SK-N-SH (cell line): ENCODE measurements at regions not wholly inside any gene's neighbourhood (a gene's known extent, or its start where the extent isn't known, plus 50 kb on each side); places are given as distances from the start of the nearest gene placed in this dataset.

Experiments used
- CTCF ChIA-PET: fragments of 300-600, 350-600 bp; formaldehyde crosslinking; extraction: SDS; loops from one replicate; lab custom pipeline; 2021; lab: Yijun Ruan, JAX
- POLR2A ChIA-PET: fragments of 350-600 bp; sonication (Branson Sonifier 250); formaldehyde crosslinking; extraction: SDS; loops from one replicate; lab custom pipeline; 2020; ENCODE audit warnings: antibody characterized with exemption, inconsistent platforms; lab: Yijun Ruan, JAX
- DNase-seq: peaks from one replicate; pipeline ENCODE4 v3.0.0; 2012
- H2AFZ ChIP-seq: fragments of 200-600 bp; sonication (generic); 2 replicates; pipeline ENCODE4 v1.8.1; 2016; ENCODE audit warnings: antibody characterized with exemption, mild to moderate bottlenecking, low read depth
- H3F3A ChIP-seq: fragments of 200-600 bp; sonication (generic); replicated peaks from 2 replicates; pipeline ENCODE3; 2016; ENCODE audit warnings: antibody characterized with exemption, mild to moderate bottlenecking; ENCODE audit not compliant: insufficient read depth
- H3K27ac ChIP-seq, 2 experiments: fragments of 200-500 bp in 1 of 2; fragments of 200-600 bp in 1 of 2; sonication (Bioruptor generic) in 1 of 2; sonication (generic), shearing (Covaris generic) in 1 of 2; 2 replicates each; pipeline versions ENCODE4 v1.5.1 to v1.6.1; 2014 to 2016; ENCODE audit warnings: low read depth in 2 of 2, inconsistent platforms in 1 of 2, low read length in 1 of 2, mild to moderate bottlenecking in 1 of 2, mixed read lengths in 1 of 2
- H3K27me3 ChIP-seq: fragments of 200-600 bp; sonication (generic), shearing (Covaris generic); 2 replicates; pipeline ENCODE4 v1.6.1; 2016; ENCODE audit warnings: mixed run types; ENCODE audit not compliant: insufficient read depth
- H3K36me3 ChIP-seq, 2 experiments: fragments of 200-500 bp in 1 of 2; fragments of 200-600 bp in 1 of 2; sonication (Bioruptor generic) in 1 of 2; sonication (generic) in 1 of 2; replicated peaks in 1 of 2; 2 replicates each; pipeline versions ENCODE3 to v1.5.1; 2014 to 2016; ENCODE audit warnings: low read length in 1 of 2, mild to moderate bottlenecking in 1 of 2; ENCODE audit not compliant: insufficient read depth in 2 of 2, control insufficient read depth in 1 of 2
- H3K4me1 ChIP-seq, 2 experiments: fragments of 200-500 bp in 1 of 2; fragments of 200-600 bp in 1 of 2; sonication (Bioruptor generic) in 1 of 2; sonication (generic), shearing (Covaris generic) in 1 of 2; 2 replicates each; pipeline versions ENCODE4 v1.5.1 to v1.6.1; 2014 to 2016; ENCODE audit warnings: low read depth in 1 of 2, low read length in 1 of 2, mixed run types in 1 of 2; ENCODE audit not compliant: insufficient read depth in 2 of 2, control insufficient read depth in 1 of 2
- H3K4me2 ChIP-seq: fragments of 200-600 bp; sonication (generic), shearing (Covaris generic); 2 replicates; pipeline ENCODE4 v1.6.1; 2017; ENCODE audit warnings: mixed run types
- H3K4me3 ChIP-seq, 2 experiments: fragments of 200-500 bp in 1 of 2; fragments of 200-600 bp in 1 of 2; sonication (Bioruptor generic) in 1 of 2; sonication (generic), shearing (Covaris generic) in 1 of 2; 2 replicates each; pipeline versions ENCODE4 v1.5.1 to v1.8.1; 2014 to 2016; ENCODE audit warnings: low read depth in 2 of 2, inconsistent platforms in 1 of 2, low read length in 1 of 2, mild to moderate bottlenecking in 1 of 2, mixed read lengths in 1 of 2, moderate library complexity in 1 of 2
- H3K79me2 ChIP-seq: fragments of 200-600 bp; sonication (generic); 2 replicates; pipeline ENCODE4 v1.8.1; 2017; ENCODE audit warnings: mild to moderate bottlenecking; ENCODE audit not compliant: insufficient read depth
- H3K9ac ChIP-seq: fragments of 200-600 bp; sonication (generic); 2 replicates; pipeline ENCODE4 v1.6.1; 2017; ENCODE audit warnings: mixed run types
- H3K9me2 ChIP-seq: fragments of 200-600 bp; sonication (generic); 2 replicates; pipeline ENCODE4 v1.6.1; 2017; ENCODE audit warnings: mixed run types
- H3K9me3 ChIP-seq: fragments of 200-600 bp; sonication (generic); 2 replicates; pipeline ENCODE4 v1.6.1; 2017; ENCODE audit warnings: mixed run types, mild to moderate bottlenecking, moderate library complexity
- H4K20me1 ChIP-seq: fragments of 200-600 bp; sonication (generic); 2 replicates; pipeline ENCODE4 v1.6.1; 2017; ENCODE audit warnings: mild to moderate bottlenecking, mixed run types; ENCODE audit not compliant: insufficient read depth
- CTCF ChIP-seq: fragments of 200-600 bp; sonication (generic); IDR thresholded peaks from 2 replicates; pipeline ENCODE4 v1.6.1; 2017; ENCODE audit warnings: antibody characterized with exemption, mild to moderate bottlenecking, moderate library complexity
- ELF1 ChIP-seq: IDR thresholded peaks from 2 replicates; pipeline ENCODE4 v1.4.0; 2012
- EP300 ChIP-seq, 2 experiments: IDR thresholded peaks; 2 replicates each; pipeline versions ENCODE4 v1.4.0 to v1.6.1; 2012; ENCODE audit warnings: borderline replicate concordance in 1 of 2, low read depth in 1 of 2, low read length in 1 of 2
- FOSL2 ChIP-seq: IDR thresholded peaks from 2 replicates; pipeline ENCODE4 v1.4.0; 2012; ENCODE audit warnings: low read depth, mild to moderate bottlenecking, moderate library complexity, borderline replicate concordance
- FOXJ3 ChIP-seq: sonication (generic); formaldehyde crosslinking; IDR thresholded peaks from 2 replicates; pipeline ENCODE4 v1.5.1; 2020; ENCODE audit warnings: mild to moderate bottlenecking, missing genetic modification reagents
- FOXM1 ChIP-seq: IDR thresholded peaks from 2 replicates; pipeline ENCODE4 v1.4.0; 2012; ENCODE audit warnings: low read depth, mild to moderate bottlenecking
- GABPA ChIP-seq: IDR thresholded peaks from 2 replicates; pipeline ENCODE4 v1.4.0; 2012; ENCODE audit warnings: low read depth, mild to moderate bottlenecking
- GATA2 ChIP-seq: sonication (generic); formaldehyde crosslinking; IDR thresholded peaks from 2 replicates; pipeline ENCODE4 v1.5.0; 2020; ENCODE audit warnings: mild to moderate bottlenecking, missing genetic modification reagents
- MAX ChIP-seq: IDR thresholded peaks from 2 replicates; pipeline ENCODE4 v1.4.0; 2012; ENCODE audit warnings: low read depth
- MXI1 ChIP-seq: IDR thresholded peaks from 2 replicates; pipeline ENCODE4 v1.6.1; 2012; ENCODE audit warnings: mild to moderate bottlenecking, low read depth, low read length, improper control_type of control experiment
- POLR2AphosphoS5 ChIP-seq: IDR thresholded peaks from 2 replicates; pipeline ENCODE4 v1.6.1; 2012; ENCODE audit warnings: low read depth, low read length
- RAD21 ChIP-seq: IDR thresholded peaks from 2 replicates; pipeline ENCODE4 v1.6.1; 2012; ENCODE audit warnings: mild to moderate bottlenecking, low read length
- REST ChIP-seq: IDR thresholded peaks from 2 replicates; pipeline ENCODE4 v1.6.1; 2012; ENCODE audit warnings: mild to moderate bottlenecking, low read depth, low read length, moderate library complexity
- USF1 ChIP-seq: IDR thresholded peaks from 2 replicates; pipeline ENCODE4 v1.4.0; 2012; ENCODE audit warnings: low read depth, borderline replicate concordance
- YY1 ChIP-seq: IDR thresholded peaks from 2 replicates; pipeline ENCODE4 v1.4.0; 2012; ENCODE audit warnings: low read depth, mild to moderate bottlenecking
- ZBTB33 ChIP-seq: IDR thresholded peaks from 2 replicates; pipeline ENCODE4 v1.4.0; 2012; ENCODE audit warnings: low read depth, borderline replicate concordance
- whole genome bisulfite sequencing: methylation state at CpG from one replicate; pipeline ENCODE4 v1.1.6; 2017; ENCODE audit warnings: low lambda C conversion rate; 5-methylcytosine and 5-hydroxymethylcytosine counted together
- TF ChIP-seq, protein P1 (sequence below): IDR thresholded peaks from 2 replicates; pipeline ENCODE4; 2012
- TF ChIP-seq, protein P2 (sequence below): fragments of 150-350 bp; IDR thresholded peaks from 2 replicates; pipeline ENCODE4 v1.6.1; 2016; ENCODE audit warnings: mild to moderate bottlenecking, low read depth, low read length

GRCh38 chr9:85112391-85112790, 442.9 kb downstream of the NTRK2 start:
- H3K9me2 ChIP-seq: no peaks in the 10 kb centered on the region
- H2AFZ ChIP-seq: no peak overlapping the region
- no peaks in the 10 kb centered on the region for H4K20me1 ChIP-seq
- no peaks in the 10 kb centered on the region for H3K27me3 ChIP-seq
- H3K36me3 ChIP-seq: no peaks in the 10 kb centered on the region
- H3K9me3 ChIP-seq: no peaks in the 10 kb centered on the region
- no peaks in the 10 kb centered on the region for H3K79me2 ChIP-seq
- 5% methylated on average over 2 of the region's 2 CpGs for whole genome bisulfite sequencing
- H3F3A ChIP-seq: no peaks in the 10 kb centered on the region
- H3K4me1 ChIP-seq: peaks cover 0 to 3% of the 10 kb centered on the region in 2 experiments; a peak in 1 of 4 replicates
- no peak overlapping the region for H3K4me2 ChIP-seq
- POLR2A ChIA-PET: no interaction called here
- TF ChIP-seq POLR2AphosphoS5 (no peak), MXI1 (no peak), REST (no peak), FOSL2 (no peak), FOXM1 (no peak), FOXJ3 (CRISPR knock-in tag) (no peak), ELF1 (no peak), GABPA (no peak), GATA2 (CRISPR knock-in tag) (no peak), USF1 (no peak), YY1 (no peak), ZBTB33 (no peak), EP300 (IDR thresholded peaks at IDR 0.05; ENCODE audit: borderline replicate concordance in 1 of 2, low read depth in 1 of 2, low read length in 1 of 2) (no peak), MAX (no peak), CTCF (no peak), RAD21 (no peak)
- TF ChIP-seq, protein P1, sequence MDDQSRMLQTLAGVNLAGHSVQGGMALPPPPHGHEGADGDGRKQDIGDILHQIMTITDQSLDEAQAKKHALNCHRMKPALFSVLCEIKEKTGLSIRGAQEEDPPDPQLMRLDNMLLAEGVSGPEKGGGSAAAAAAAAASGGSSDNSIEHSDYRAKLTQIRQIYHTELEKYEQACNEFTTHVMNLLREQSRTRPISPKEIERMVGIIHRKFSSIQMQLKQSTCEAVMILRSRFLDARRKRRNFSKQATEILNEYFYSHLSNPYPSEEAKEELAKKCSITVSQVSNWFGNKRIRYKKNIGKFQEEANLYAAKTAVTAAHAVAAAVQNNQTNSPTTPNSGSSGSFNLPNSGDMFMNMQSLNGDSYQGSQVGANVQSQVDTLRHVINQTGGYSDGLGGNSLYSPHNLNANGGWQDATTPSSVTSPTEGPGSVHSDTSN: no peak
- TF ChIP-seq, protein P2, sequence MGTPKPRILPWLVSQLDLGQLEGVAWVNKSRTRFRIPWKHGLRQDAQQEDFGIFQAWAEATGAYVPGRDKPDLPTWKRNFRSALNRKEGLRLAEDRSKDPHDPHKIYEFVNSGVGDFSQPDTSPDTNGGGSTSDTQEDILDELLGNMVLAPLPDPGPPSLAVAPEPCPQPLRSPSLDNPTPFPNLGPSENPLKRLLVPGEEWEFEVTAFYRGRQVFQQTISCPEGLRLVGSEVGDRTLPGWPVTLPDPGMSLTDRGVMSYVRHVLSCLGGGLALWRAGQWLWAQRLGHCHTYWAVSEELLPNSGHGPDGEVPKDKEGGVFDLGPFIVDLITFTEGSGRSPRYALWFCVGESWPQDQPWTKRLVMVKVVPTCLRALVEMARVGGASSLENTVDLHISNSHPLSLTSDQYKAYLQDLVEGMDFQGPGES: no peak
- TF ChIP-seq, all 33 proteins: peak for 0
- no peak overlapping the region for H3K27ac ChIP-seq
- CTCF ChIA-PET: interaction anchor here (1.0 to 1.2 kb wide), 2 partner anchors 15 to 444 kb away, joined by 3 to 5 read pairs; no protein-coding TSS in a partner anchor
- no peak overlapping the region for H3K4me3 ChIP-seq
- no peak overlapping the region for H3K9ac ChIP-seq
- DNase-seq: no peak
